GM18867 (cell line): ENCODE measurements at regions not wholly inside any gene's neighbourhood (a gene's known extent, or its start where the extent isn't known, plus 50 kb on each side); places are given as distances from the start of the nearest gene placed in this dataset.
"Not testable (repeated sequence)": the region's sequence is repeated elsewhere in the genome, so short reads cannot be mapped to it uniquely, and the experiment has no call there.

Source experiments
- ATAC-seq: cut with Tn5 transposase; IDR thresholded peaks from one replicate; pipeline ENCODE4 v1.9.1; 2021; ENCODE audit warnings: mild to moderate bottlenecking, moderate library complexity; ENCODE audit not compliant: unreplicated experiment

DNA sequence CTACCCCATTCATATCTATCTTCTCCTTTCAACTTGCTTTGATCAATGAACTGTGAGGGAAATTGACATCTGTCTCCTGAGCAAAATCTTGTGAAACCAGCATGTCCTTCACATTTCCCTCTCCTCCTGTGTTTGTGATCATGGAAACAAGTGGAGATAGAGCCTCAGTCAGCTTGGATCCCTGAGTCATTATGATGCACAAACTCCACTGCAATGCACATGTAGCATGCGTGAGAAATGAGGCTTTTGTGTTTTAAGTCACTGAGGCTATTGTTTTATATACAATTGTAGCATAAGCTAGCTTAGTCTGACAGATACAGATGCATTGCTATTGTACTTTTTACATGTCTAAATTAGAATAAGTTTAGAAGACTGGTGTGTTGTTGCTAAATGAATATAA is 85.2 kb upstream of the HNMT start:
- no peak for ATAC-seq

DNA sequence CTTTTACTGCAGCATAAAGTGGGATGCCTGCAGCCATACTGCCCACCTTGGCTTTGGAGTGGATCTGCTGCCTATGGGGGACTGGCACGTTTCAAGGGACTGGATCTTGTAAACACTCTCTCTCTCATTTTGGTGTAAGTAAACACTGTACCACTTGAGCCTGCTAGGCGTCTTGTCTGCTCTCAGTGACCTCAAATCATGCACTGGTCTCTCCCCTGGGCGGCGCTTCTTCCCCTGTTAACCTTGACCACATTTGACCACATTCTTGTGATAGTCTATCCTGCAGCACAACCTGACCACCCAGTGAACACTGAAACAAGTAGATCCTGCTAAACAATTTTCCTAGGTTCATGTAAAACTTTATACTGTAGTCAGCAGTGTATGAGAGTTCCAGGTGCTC is 82.6 kb upstream of the HNMT start:
- no peak for ATAC-seq

DNA sequence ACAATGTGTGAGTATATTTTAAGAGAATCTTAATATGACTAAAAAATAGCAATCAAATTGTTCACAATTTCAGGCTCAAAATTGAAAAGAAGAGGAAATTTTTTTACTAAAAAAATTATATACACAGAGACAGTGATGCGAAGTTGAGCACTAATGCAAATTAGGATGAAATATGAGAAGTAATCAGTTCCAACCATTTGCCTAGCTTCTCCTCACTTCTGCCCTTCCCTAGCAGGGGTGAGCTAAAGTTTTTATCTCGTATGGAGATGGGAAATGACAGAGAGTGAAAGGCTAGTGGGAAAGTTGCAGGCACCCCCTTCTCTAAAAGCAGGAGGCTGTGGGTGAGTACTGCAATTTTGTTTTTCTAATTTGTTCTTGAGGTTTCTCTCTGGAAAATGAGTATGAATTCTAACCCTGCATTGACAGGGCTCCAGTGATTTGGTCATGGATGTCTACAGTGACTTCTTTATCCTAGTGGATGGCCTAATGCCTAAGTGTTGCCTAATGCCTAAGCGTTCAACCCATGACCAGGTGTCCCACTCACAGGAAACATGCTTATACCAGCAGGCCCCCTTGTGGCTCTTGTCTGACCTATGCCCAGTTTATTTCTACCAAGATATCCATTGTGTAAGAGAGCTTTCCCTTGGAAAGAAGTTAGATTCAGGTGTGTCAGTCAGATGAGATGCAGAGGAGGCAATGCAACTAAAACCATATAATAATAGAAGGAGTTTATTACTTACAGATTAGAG is 78.0 kb upstream of the HNMT start:
- no peak for ATAC-seq

DNA sequence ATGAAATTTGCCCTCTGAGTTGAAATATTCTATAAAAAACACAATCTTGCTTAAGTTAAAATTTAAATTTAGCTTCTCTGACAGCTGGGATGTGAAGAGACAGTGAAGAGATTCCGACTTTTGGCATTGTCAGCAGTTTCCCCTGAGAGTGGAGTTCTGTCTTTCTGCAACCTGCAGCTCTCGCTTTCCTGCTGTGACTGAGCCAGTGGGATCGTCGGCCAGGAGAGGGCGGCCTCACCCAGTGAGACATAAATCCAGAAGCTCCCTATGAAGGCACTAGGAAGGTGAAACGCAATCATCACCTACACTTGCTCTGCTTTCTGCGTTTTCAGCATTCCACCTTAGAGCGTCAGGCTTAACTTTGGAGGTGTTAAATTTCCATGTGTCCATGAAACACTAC is 75.4 kb upstream of the HNMT start:
- no peak for ATAC-seq

DNA sequence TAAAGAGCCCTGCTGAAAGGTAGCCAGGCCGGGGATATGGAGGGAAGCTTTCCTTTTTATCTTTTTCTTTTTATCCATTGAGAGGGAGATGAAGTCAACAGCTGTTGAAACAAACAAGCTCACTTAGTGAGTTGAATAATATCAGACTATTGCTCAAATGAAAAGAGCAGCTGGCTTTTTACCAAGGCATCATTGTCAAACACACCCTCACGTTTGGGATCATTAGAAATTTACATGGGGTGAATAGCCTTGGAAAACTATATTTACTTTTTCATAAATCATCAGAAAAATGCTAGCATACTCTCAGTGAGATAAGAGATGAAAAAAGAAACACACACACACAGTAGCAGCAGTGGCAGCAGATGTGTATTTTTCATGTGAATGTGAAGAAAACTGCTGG is 71.5 kb upstream of the HNMT start:
- ATAC-seq: no peak

DNA sequence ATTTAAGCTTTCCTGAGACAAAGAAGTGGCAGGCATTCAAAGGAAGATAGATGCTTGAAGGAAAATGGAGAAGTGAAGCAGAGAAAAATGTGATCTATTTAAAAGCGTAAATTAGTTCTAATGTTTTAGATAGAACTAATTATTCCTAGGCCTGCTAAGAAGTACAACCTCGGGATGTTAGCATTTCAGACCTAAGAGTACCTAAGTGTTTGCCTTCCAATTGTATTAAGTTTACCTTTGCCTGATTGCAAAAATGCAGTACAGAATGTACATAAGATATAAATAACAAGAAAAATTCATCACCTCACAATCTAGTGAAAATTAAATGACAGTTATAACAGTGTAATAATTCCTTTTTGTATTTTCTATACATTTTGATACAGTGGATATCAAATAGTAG is 71.1 kb upstream of the HNMT start:
- no peak for ATAC-seq

DNA sequence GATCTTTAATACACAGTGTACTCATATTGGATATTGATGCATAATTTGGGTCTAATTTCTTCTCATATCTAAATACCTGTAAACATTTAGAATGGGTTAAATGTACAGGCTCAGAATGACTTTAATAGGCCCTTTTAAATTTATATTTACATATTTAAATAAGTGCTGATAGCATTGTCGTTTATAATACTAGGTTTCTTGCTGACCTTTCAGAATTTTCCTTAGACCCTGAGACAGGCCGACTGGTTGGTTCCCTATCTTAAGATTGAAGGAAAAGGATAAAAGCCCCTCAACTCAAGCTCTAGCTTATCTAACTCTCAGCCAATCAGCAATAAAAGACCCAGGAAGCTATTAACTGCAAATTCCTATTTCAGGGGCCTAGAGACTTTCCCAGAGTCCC is 67.8 kb upstream of the HNMT start:
- ATAC-seq: no peak

DNA sequence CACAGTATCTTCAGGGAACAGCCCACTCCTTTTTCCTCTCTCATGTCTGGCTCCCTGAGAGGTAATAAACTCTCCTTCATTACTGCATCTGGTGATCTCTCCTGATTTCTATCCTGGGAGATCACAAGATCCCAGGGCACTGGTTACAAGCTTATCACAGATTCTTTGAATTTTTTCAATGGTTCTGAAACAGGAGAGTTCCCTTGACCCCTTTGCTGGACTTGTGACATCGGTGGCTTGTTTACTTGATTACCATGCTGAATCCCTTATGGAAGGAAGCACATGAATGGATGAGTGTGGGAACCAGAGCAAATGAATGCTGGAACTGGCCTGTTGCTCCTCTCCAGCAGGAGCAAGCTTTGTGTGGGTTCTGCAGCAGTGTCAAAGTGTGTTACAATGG is 67.2 kb upstream of the HNMT start:
- ATAC-seq: no peak

DNA sequence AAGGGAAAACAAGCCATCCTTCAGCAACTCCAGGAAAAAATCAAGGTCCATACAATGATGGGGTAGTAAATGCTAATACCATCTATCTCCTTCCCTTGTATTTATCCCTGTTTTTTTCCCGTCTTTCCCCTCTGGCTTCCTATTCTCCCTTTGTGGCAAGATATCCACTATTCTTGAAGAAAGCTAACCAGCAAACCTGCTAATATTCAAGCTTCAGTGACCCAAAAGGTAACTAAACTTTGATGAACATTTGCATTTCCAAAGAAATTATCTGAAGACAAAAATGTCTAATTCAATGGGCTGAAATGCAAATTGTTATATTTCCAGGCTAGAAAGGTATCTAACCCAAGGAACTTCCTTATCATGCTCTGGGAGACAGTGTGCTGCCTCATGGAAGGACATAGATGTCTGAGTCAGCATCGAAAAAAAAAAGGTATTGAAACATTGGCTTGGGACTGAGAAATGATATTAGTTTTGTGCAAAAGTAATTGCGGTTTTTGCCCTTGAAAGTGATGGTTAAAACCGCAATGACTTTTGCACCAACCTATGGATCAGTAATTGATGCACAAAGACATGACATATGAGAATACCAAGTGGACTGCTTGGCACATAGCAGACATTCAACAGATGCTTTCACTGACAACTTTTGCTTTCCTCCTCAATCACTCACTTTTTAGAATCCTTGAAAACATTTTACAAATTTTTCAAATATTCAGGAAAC is 63.7 kb upstream of the HNMT start:
- no peak for ATAC-seq

DNA sequence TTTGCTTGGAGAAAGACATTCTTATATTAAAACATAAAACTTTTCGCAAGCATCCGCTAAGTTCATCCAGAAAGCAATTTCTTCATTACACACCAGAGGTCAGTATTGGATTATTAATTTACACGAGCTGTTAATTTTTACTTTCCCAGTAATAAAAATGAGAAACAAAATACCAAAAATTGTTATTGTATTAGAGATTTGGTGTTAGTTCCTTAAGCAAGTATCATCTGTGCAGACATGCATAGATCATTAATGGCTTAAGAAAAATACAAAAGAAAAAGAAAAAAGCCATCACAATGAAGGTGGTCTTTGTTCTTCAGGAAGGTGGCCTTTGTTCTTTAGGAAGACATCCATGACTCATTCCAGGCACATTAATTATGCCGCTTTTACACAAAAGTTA is 53.6 kb upstream of the HNMT start:
- ATAC-seq: no peak

DNA sequence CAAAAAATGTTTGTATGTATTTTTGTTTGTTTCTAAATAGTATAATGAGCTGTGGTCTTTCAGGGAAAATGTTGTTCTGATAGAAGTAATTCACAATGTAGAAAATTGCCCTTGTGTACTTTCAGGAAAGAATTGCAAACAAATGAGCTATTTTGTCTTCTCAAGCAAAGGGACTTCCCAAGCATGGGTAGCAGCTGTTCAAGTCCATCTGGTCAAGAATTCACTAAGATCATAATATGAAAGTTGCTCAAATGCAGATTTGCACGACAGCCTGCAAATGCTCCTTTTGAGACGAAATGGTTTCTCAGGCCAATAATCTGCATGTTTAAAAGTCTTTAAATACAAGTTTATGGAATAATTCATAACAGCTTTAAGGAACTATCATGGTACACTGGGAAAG is 51.9 kb upstream of the HNMT start:
- no peak for ATAC-seq

DNA sequence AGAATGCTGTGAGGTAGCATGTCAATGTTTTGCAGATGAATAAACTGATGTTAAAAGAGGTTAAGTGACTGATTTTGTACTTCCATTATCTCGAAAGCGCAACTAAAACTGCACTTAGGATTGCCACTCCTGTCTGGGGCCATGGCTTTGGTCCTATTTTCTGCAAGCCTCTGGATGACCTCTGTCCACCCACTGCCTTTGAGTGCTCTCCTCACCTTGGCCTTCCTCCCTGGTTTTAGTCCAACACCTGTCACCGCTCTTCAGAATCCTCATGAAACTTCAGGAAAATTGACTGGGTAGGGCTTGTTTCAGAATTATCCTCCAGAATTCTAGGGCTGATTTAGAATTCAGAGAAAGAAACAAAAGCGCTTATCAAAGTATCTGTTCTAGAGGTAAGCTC is 51.1 kb upstream of the HNMT start:
- ATAC-seq: no peak

DNA sequence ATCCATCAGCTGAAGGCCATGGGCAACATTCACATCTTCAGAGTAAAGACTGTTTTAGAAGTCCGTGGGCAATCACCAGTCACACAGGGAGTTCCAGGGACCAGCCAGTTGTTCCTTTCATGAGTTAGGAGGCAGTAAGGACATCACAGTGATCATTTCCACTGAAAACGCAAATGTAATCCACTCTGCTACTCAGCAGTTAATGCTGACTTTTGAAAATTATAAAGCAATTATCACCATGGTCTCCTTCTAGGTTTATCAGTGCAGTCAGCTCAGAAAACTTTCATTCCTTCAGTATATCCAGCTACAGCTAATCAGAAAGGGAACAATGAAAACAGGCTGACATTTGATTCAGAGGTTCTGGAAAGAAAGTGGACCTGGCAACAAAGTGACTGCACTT is 50.6 kb upstream of the HNMT start:
- not testable (repeated sequence) for ATAC-seq
